ENCODE measurements at regions not wholly inside any gene's neighbourhood (a gene's known extent, or its start where the extent isn't known, plus 50 kb on each side); places are given as distances from the start of the nearest gene placed in this dataset.

- no peaks in the 10 kb centered on the region for H3K36me3 ChIP-seq (ENCODE audit: control insufficient read depth, insufficient read depth, low read length)
- DNase-seq, result no peak
- no peaks in the 10 kb centered on the region for H3K9me3 ChIP-seq (ENCODE audit: control insufficient read depth, low read depth, low read length)
- no peak overlapping the region for H3K27ac ChIP-seq (ENCODE audit: low read length)
- H3K4me1 ChIP-seq (ENCODE audit: control insufficient read depth, insufficient read depth, low read length), result no peaks in the 10 kb centered on the region
- no peaks in the 10 kb centered on the region for H3K27me3 ChIP-seq (ENCODE audit: control insufficient read depth, insufficient read depth, low read length)
- 80% methylated on average over 2 of the region's 4 CpGs for WGBS (ENCODE audit: insufficient coverage, low lambda C conversion rate)
- H3K4me3 ChIP-seq (ENCODE audit: low read length), result no peak overlapping the region
These were observed 127.5 kb upstream of the CDH13 start for GRCh38 chr16:82499302-82499701.

GRCh38 chr16:82497139-82497538 is 129.6 kb upstream of the CDH13 start:
- DNase-seq, result no peak
- WGBS (ENCODE audit: insufficient coverage, low lambda C conversion rate), result no CpG with 5 or more reads among the region's 4 CpGs
- H3K4me3 ChIP-seq (ENCODE audit: low read length), result no peak overlapping the region
- no peaks in the 10 kb centered on the region for H3K36me3 ChIP-seq (ENCODE audit: control insufficient read depth, insufficient read depth, low read length)
- no peak overlapping the region for H3K27ac ChIP-seq (ENCODE audit: low read length)
- H3K9me3 ChIP-seq (ENCODE audit: control insufficient read depth, low read depth, low read length), result no peaks in the 10 kb centered on the region
- no peaks in the 10 kb centered on the region for H3K27me3 ChIP-seq (ENCODE audit: control insufficient read depth, insufficient read depth, low read length)
- H3K4me1 ChIP-seq (ENCODE audit: control insufficient read depth, insufficient read depth, low read length), result no peaks in the 10 kb centered on the region

DNA sequence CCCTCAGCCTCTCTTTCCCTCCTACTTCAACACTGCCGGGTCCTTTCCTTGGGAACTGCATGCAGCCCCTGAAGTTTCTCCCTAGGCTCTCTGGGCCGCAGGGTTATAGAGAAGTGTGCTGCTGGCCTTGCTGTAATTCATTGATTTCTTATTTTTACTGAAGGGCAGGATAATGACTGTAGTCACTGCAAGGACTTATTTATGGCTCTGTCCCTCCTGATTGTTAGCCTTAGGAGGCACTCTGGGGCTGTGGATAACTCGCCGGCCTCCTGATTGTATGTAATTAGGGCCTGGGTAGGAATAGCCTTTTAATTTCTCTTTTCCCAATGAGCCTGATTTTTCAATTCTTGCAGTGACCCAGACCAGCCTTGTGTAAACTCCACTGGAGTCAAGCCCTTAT is 138.3 kb upstream of the CDH13 start:
- H3K27me3 ChIP-seq (ENCODE audit: control insufficient read depth, insufficient read depth, low read length), result no peaks in the 10 kb centered on the region
- no peaks in the 10 kb centered on the region for H3K4me1 ChIP-seq (ENCODE audit: control insufficient read depth, insufficient read depth, low read length)
- H3K4me3 ChIP-seq (ENCODE audit: low read length), result no peak overlapping the region
- H3K9me3 ChIP-seq (ENCODE audit: control insufficient read depth, low read depth, low read length), result no peaks in the 10 kb centered on the region
- no peaks in the 10 kb centered on the region for H3K36me3 ChIP-seq (ENCODE audit: control insufficient read depth, insufficient read depth, low read length)
- WGBS (ENCODE audit: insufficient coverage, low lambda C conversion rate), result no CpG with 5 or more reads among the region's 4 CpGs
- DNase-seq, result no peak
- H3K27ac ChIP-seq (ENCODE audit: low read length), result no peak overlapping the region

GRCh38 chr16:82481455-82481854 is 145.3 kb upstream of the CDH13 start:
- no peak overlapping the region for H3K27ac ChIP-seq (ENCODE audit: low read length)
- WGBS (ENCODE audit: insufficient coverage, low lambda C conversion rate), result 100% methylated on average over 1 of the region's 3 CpGs

DNA sequence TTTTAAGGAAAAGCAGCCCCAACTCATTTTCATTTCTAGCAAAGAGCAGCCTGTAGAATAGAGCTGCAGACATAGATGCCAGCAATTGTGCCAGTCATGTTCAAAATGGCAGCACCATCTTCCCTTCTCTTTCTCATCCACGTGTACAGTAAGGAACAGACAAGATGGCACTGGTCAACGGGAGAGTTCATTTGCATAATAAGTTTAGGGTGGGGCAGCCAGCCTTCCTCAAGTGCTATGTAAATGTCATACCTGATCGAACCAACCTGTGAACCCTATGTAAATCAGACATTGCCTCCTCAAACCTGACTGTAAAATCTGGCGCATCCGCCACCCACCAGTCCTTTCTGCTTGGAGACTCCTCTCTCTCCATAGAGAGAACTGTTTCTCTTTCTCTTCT is 150.0 kb upstream of the CDH13 start:
- Histone ChIP-seq H3K9me3 (ENCODE audit: control insufficient read depth, low read depth, low read length) (no peaks in the 10 kb centered on the region), H3K27me3 (ENCODE audit: control insufficient read depth, insufficient read depth, low read length) (peaks cover 6% of the 10 kb centered on the region)
- no CpG with 5 or more reads among the region's 5 CpGs for WGBS (ENCODE audit: insufficient coverage, low lambda C conversion rate)

More at GRCh38 chr16:82481455-82481854, 145.3 kb upstream of the CDH13 start:
- H3K27me3 ChIP-seq (ENCODE audit: control insufficient read depth, insufficient read depth, low read length), result peaks cover 3% of the 10 kb centered on the region
- H3K9me3 ChIP-seq (ENCODE audit: control insufficient read depth, low read depth, low read length), result no peaks in the 10 kb centered on the region
- no peaks in the 10 kb centered on the region for H3K4me1 ChIP-seq (ENCODE audit: control insufficient read depth, insufficient read depth, low read length)
- H3K4me3 ChIP-seq (ENCODE audit: low read length), result no peak overlapping the region
- H3K36me3 ChIP-seq (ENCODE audit: control insufficient read depth, insufficient read depth, low read length), result no peaks in the 10 kb centered on the region
- DNase-seq, result no peak

DNA sequence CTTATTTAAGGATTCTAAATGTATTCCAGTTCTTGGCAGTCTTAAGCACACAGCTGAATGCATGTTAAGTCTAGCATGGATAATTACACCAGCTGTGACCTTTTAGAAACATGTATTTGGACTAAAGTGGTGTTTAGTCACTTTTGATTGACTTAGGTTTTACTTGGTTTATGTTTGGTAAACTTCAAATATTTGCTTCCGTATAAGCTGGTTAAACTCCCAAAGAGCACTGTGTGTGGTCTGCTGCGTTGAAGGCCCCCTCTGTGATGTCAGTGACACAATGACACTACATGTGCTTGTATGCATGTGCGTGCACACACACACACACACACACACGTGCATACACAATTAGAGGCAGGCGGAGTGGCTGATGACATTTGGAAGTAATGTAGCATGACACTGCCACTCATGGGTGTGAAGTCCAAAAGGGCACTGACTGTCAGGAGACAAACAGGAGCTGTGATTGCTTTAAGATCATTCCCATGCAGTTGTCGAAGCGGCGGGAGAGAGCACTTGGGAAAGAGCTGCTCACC is 156.1 kb upstream of the CDH13 start:
- H3K36me3 ChIP-seq (ENCODE audit: control insufficient read depth, insufficient read depth, low read length), result no peaks in the 10 kb centered on the region
- H3K4me1 ChIP-seq (ENCODE audit: control insufficient read depth, insufficient read depth, low read length), result peaks cover 6% of the 10 kb centered on the region
- H3K27me3 ChIP-seq (ENCODE audit: control insufficient read depth, insufficient read depth, low read length), result peaks cover 3% of the 10 kb centered on the region
- H3K4me3 ChIP-seq (ENCODE audit: low read length), result no peak overlapping the region
- H3K9me3 ChIP-seq (ENCODE audit: control insufficient read depth, low read depth, low read length), result no peaks in the 10 kb centered on the region
- DNase-seq, result peak; percentile 84 to 89
- no CpG with 5 or more reads among the region's 8 CpGs for WGBS (ENCODE audit: insufficient coverage, low lambda C conversion rate)
- H3K27ac ChIP-seq (ENCODE audit: low read length), result peak overlapping the region; percentile 3

More for the DNA sequence above, 150.0 kb upstream of the CDH13 start:
- Histone ChIP-seq H3K4me3 (ENCODE audit: low read length) (no peak overlapping the region), H3K36me3 (ENCODE audit: control insufficient read depth, insufficient read depth, low read length) (no peaks in the 10 kb centered on the region), H3K4me1 (ENCODE audit: control insufficient read depth, insufficient read depth, low read length) (no peaks in the 10 kb centered on the region), H3K27ac (ENCODE audit: low read length) (no peak overlapping the region)
- no peak for DNase-seq

- DNase-seq, result no peak
- no peak overlapping the region for H3K27ac ChIP-seq (ENCODE audit: low read length)
- WGBS (ENCODE audit: insufficient coverage, low lambda C conversion rate), result 48% methylated on average over 3 of the region's 7 CpGs
These were observed 156.8 kb upstream of the CDH13 start for GRCh38 chr16:82470016-82470415.

GRCh38 chr16:82464187-82464586 is 162.6 kb upstream of the CDH13 start:
- Histone ChIP-seq H3K27me3 (ENCODE audit: control insufficient read depth, insufficient read depth, low read length) (no peaks in the 10 kb centered on the region), H3K36me3 (ENCODE audit: control insufficient read depth, insufficient read depth, low read length) (no peaks in the 10 kb centered on the region), H3K4me3 (ENCODE audit: low read length) (no peak overlapping the region), H3K4me1 (ENCODE audit: control insufficient read depth, insufficient read depth, low read length) (no peaks in the 10 kb centered on the region), H3K27ac (ENCODE audit: low read length) (peak overlapping the region; percentile 14), H3K9me3 (ENCODE audit: control insufficient read depth, low read depth, low read length) (no peaks in the 10 kb centered on the region)
- peak in 1 of 2 donors; percentile 29 for DNase-seq
- 7% methylated on average over 3 of the region's 13 CpGs for WGBS (ENCODE audit: insufficient coverage, low lambda C conversion rate)

More at GRCh38 chr16:82470016-82470415, 156.8 kb upstream of the CDH13 start:
- Histone ChIP-seq H3K4me3 (ENCODE audit: low read length) (no peak overlapping the region), H3K4me1 (ENCODE audit: control insufficient read depth, insufficient read depth, low read length) (peaks cover 6% of the 10 kb centered on the region), H3K36me3 (ENCODE audit: control insufficient read depth, insufficient read depth, low read length) (no peaks in the 10 kb centered on the region), H3K27me3 (ENCODE audit: control insufficient read depth, insufficient read depth, low read length) (no peaks in the 10 kb centered on the region), H3K9me3 (ENCODE audit: control insufficient read depth, low read depth, low read length) (no peaks in the 10 kb centered on the region)

GRCh38 chr16:82460766-82461165 is 166.0 kb upstream of the CDH13 start:
- H3K27me3 ChIP-seq (ENCODE audit: control insufficient read depth, insufficient read depth, low read length), result no peaks in the 10 kb centered on the region
- H3K4me3 ChIP-seq (ENCODE audit: low read length), result no peak overlapping the region
- WGBS (ENCODE audit: insufficient coverage, low lambda C conversion rate), result 43% methylated on average over 1 of the region's 3 CpGs
- H3K4me1 ChIP-seq (ENCODE audit: control insufficient read depth, insufficient read depth, low read length), result no peaks in the 10 kb centered on the region
- no peak overlapping the region for H3K27ac ChIP-seq (ENCODE audit: low read length)
- no peaks in the 10 kb centered on the region for H3K36me3 ChIP-seq (ENCODE audit: control insufficient read depth, insufficient read depth, low read length)
- H3K9me3 ChIP-seq (ENCODE audit: control insufficient read depth, low read depth, low read length), result no peaks in the 10 kb centered on the region
- no peak for DNase-seq

GRCh38 chr16:82459580-82460256 is 167.1 kb upstream of the CDH13 start:
- Histone ChIP-seq H3K27me3 (ENCODE audit: control insufficient read depth, insufficient read depth, low read length) (peaks cover 1% of the 10 kb centered on the region), H3K27ac (ENCODE audit: low read length) (no peak overlapping the region)

DNA sequence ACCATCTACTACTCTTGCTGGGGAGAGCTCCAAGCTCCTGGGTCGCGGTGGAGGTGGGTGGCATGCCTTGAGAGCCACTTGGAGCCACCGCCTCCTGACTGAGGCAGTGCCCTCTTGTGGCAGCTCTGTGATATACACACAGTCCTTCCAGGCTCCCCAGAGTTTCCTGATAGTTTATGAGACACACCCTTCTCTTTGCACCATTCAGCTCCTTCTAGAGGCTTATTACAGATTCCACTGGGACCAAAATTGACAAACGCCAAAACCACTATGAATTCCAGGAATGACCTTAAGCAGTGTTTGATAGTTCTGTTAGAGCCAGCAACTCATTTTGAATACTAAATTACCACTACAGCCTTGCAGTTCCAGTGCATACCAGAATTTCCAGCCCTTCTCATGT is 170.1 kb upstream of the CDH13 start:
- peak; percentile 47 to 63 for DNase-seq
- Histone ChIP-seq H3K4me3 (ENCODE audit: low read length) (no peak overlapping the region), H3K36me3 (ENCODE audit: control insufficient read depth, insufficient read depth, low read length) (no peaks in the 10 kb centered on the region), H3K4me1 (ENCODE audit: control insufficient read depth, insufficient read depth, low read length) (no peaks in the 10 kb centered on the region), H3K27ac (ENCODE audit: low read length) (no peak overlapping the region), H3K9me3 (ENCODE audit: control insufficient read depth, low read depth, low read length) (no peaks in the 10 kb centered on the region), H3K27me3 (ENCODE audit: control insufficient read depth, insufficient read depth, low read length) (peaks cover 5% of the 10 kb centered on the region)
- no CpG with 5 or more reads among the region's 4 CpGs for WGBS (ENCODE audit: insufficient coverage, low lambda C conversion rate)

More at GRCh38 chr16:82459580-82460256, 167.1 kb upstream of the CDH13 start:
- H3K4me1 ChIP-seq (ENCODE audit: control insufficient read depth, insufficient read depth, low read length), result no peaks in the 10 kb centered on the region
- DNase-seq, result no peak
- H3K36me3 ChIP-seq (ENCODE audit: control insufficient read depth, insufficient read depth, low read length), result no peaks in the 10 kb centered on the region
- no CpG with 5 or more reads among the region's 11 CpGs for WGBS (ENCODE audit: insufficient coverage, low lambda C conversion rate)
- no peaks in the 10 kb centered on the region for H3K9me3 ChIP-seq (ENCODE audit: control insufficient read depth, low read depth, low read length)
- H3K4me3 ChIP-seq (ENCODE audit: low read length), result no peak overlapping the region
